ENCODE measurements at regions not wholly inside any gene's neighbourhood (a gene's known extent, or its start where the extent isn't known, plus 50 kb on each side); places are given as distances from the start of the nearest gene placed in this dataset.

DNA sequence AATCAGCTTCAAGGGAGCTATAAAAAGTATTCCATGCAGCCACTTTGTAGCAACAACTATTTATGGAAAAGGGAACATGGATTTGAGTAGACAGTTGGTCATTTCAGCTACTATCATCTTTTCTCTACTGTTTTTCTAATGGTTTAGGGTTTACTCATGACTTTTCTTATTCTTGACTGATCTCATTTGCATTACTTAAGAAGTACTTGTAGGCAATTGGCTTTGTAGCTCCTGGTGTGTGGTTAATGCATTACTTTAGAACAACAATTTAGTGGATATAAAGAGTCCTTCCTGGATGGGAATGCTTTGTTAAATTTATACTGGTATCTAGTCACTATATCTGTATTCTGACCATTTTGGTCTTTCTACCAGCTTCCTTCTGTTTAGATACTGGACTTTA lies 59.8 kb upstream of the NTRK2 start:
- TF ChIP-seq, protein P1, sequence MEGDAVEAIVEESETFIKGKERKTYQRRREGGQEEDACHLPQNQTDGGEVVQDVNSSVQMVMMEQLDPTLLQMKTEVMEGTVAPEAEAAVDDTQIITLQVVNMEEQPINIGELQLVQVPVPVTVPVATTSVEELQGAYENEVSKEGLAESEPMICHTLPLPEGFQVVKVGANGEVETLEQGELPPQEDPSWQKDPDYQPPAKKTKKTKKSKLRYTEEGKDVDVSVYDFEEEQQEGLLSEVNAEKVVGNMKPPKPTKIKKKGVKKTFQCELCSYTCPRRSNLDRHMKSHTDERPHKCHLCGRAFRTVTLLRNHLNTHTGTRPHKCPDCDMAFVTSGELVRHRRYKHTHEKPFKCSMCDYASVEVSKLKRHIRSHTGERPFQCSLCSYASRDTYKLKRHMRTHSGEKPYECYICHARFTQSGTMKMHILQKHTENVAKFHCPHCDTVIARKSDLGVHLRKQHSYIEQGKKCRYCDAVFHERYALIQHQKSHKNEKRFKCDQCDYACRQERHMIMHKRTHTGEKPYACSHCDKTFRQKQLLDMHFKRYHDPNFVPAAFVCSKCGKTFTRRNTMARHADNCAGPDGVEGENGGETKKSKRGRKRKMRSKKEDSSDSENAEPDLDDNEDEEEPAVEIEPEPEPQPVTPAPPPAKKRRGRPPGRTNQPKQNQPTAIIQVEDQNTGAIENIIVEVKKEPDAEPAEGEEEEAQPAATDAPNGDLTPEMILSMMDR (IDR thresholded peaks at IDR 0.05; ENCODE audit: insufficient read depth, missing control alignments): no peak
- no peak for DNase-seq (ENCODE audit: insufficient read length, low spot score)
- FAIRE-seq: no peak

DNA sequence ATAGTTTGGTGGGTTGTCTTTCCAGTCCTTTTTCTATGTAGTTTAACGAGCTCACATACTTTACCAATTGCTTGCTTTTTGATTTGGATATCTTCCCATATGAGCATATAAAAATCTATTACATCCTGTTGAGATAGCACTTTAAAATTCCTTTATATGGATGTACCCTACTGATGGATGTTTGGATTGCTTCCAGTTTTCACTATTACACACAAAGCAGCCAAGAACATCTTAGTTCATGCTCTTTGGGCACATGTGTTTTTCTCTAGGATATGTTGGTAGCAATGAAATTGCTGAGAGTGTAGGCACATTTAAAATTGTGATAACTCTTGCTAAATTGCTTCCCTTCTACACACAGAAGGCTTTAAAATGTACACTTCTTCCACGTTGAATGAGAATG lies 56.1 kb upstream of the NTRK2 start:
- TF ChIP-seq, protein P1 (IDR thresholded peaks at IDR 0.05; ENCODE audit: insufficient read depth, missing control alignments): no peak
- FAIRE-seq: no peak
- DNase-seq (ENCODE audit: insufficient read length, low spot score): no peak

DNA sequence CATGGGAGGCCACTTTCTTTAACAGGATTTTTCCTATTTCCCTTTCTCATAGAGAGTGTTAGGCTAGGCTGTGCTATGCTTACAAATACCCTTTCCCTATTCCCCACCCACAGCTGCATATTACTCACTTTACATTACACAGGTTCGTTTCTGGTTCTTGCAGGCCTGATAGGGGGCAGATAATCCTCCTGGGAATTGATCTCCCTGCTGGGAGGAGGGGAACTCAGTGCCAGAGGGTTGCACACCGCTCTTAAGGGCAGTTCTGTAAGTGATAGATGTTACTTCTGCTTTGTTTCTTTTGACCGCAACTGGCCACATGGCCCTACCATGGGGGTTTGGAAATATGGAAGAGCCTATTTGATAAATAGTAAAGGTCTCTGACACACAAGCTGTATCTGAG lies 54.0 kb upstream of the NTRK2 start:
- FAIRE-seq: no peak
- TF ChIP-seq, protein P1 (IDR thresholded peaks at IDR 0.05; ENCODE audit: insufficient read depth, missing control alignments): no peak
- no peak for DNase-seq (ENCODE audit: insufficient read length, low spot score)

DNA sequence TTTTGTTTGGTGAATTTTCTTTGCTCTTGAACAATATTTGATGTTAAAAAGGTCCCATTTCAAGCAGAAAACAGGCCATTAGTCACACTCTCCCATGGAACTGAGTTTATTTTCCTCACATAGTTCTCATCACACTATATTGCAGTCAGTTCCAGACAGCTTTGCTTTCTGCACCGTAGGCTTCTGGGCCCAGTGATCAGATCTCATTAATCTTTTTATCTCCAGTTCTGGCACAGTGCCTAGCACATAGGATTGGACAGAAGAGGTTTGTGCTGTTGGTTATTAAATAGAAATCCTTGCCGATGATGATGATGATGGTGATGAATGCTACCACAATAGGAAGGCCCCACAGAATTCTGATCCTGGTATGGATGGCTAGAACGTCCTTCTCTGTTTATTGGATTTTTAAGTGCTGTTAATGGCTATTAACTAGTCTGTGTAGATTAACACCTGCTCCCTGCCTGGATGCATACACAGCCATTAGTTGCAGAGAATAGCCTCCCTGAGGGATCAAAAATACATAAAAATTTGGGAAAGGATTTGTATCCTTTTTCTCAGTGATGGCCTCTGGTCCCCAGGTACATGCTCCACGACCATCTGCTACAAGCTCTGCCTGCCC lies 52.0 kb upstream of the NTRK2 start:
- no peak for FAIRE-seq
- TF ChIP-seq, protein P1 (IDR thresholded peaks at IDR 0.05; ENCODE audit: insufficient read depth, missing control alignments): no peak
- DNase-seq (ENCODE audit: insufficient read length, low spot score): no peak
